ENCODE measurements at regions not wholly inside any gene's neighbourhood (a gene's known extent, or its start where the extent isn't known, plus 50 kb on each side); places are given as distances from the start of the nearest gene placed in this dataset.

DNA sequence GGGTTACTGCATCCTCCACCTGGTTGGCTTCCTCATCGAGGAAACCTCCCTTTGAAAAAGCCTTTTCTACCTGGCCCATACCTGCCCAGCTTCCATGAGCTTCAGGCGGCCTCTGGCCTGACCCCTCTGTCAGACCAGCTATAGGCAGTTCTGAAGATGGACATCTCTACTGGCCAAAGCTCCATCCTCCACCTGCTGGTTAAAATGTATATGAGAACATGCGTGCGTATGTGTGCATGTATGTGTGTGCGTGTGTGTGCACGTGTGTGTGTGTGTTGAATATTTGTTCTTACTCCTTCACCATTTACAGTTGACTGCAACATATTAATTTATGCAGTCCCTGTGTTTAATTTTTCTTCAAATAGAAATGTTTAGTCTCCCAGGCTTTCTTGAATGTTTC lies 642.4 kb upstream of the RAB6C start:
- Histone ChIP-seq H3K4me3 (ENCODE audit: low read depth, low read length, poor library complexity, severe bottlenecking) (no peak overlapping the region), H3K36me3 (ENCODE audit: insufficient read depth, low read length, poor library complexity, severe bottlenecking) (no peaks in the 10 kb centered on the region), H3K27ac (ENCODE audit: low read depth, low read length, poor library complexity, severe bottlenecking) (no peak overlapping the region), H3K27me3 (replicated peaks; ENCODE audit: insufficient read depth, low read depth, low read length, poor library complexity) (no peaks in the 10 kb centered on the region), H3K9me3 (ENCODE audit: low read depth, low read length, poor library complexity, severe bottlenecking) (no peaks in the 10 kb centered on the region), H3K4me1 (ENCODE audit: insufficient read depth, low read length, poor library complexity, severe bottlenecking) (no peaks in the 10 kb centered on the region)
- CTCF ChIA-PET, result no interaction called here
- POLR2A ChIA-PET (ENCODE audit: low non-redundant PET), result interaction anchor here (0.6 to 0.7 kb wide), 2 partner anchors 32 to 47 kb away, joined by 4 read pairs; no protein-coding TSS in a partner anchor
- no peak for DNase-seq (ENCODE audit: low spot score)
- intact Hi-C loops (cut with micrococcal nuclease; ENCODE audit: unreplicated experiment), result no loop called here
- TF ChIP-seq, protein P1, sequence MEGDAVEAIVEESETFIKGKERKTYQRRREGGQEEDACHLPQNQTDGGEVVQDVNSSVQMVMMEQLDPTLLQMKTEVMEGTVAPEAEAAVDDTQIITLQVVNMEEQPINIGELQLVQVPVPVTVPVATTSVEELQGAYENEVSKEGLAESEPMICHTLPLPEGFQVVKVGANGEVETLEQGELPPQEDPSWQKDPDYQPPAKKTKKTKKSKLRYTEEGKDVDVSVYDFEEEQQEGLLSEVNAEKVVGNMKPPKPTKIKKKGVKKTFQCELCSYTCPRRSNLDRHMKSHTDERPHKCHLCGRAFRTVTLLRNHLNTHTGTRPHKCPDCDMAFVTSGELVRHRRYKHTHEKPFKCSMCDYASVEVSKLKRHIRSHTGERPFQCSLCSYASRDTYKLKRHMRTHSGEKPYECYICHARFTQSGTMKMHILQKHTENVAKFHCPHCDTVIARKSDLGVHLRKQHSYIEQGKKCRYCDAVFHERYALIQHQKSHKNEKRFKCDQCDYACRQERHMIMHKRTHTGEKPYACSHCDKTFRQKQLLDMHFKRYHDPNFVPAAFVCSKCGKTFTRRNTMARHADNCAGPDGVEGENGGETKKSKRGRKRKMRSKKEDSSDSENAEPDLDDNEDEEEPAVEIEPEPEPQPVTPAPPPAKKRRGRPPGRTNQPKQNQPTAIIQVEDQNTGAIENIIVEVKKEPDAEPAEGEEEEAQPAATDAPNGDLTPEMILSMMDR (conservative IDR thresholded peaks at IDR 0.05; ENCODE audit: low read depth, low read length), result no peak
- no peak for TF ChIP-seq EZH2 (IDR thresholded peaks at IDR 0.05; ENCODE audit: borderline replicate concordance, low read depth, low read length, poor library complexity, severe bottlenecking)
- no TSS peak for BruUV-seq (replicated peaks)

- DNase-seq (ENCODE audit: low spot score), result no peak
- no peak overlapping the region for H3K4me3 ChIP-seq (ENCODE audit: low read depth, low read length, poor library complexity, severe bottlenecking)
- no peaks in the 10 kb centered on the region for H3K36me3 ChIP-seq (ENCODE audit: insufficient read depth, low read length, poor library complexity, severe bottlenecking)
- no peak overlapping the region for H3K27ac ChIP-seq (ENCODE audit: low read depth, low read length, poor library complexity, severe bottlenecking)
- intact Hi-C loops (cut with micrococcal nuclease; ENCODE audit: unreplicated experiment), result no loop called here
- POLR2A ChIA-PET (ENCODE audit: low non-redundant PET), result no interaction called here
- H3K27me3 ChIP-seq (replicated peaks; ENCODE audit: insufficient read depth, low read depth, low read length, poor library complexity), result peaks cover 35% of the 10 kb centered on the region
- no peak for TF ChIP-seq EZH2 (IDR thresholded peaks at IDR 0.05; ENCODE audit: borderline replicate concordance, low read depth, low read length, poor library complexity, severe bottlenecking)
- TF ChIP-seq, protein P1 (conservative IDR thresholded peaks at IDR 0.05; ENCODE audit: low read depth, low read length), result no peak
- CTCF ChIA-PET, result no interaction called here
- no TSS peak for BruUV-seq (replicated peaks)
- H3K4me1 ChIP-seq (ENCODE audit: insufficient read depth, low read length, poor library complexity, severe bottlenecking), result no peaks in the 10 kb centered on the region
- H3K9me3 ChIP-seq (ENCODE audit: low read depth, low read length, poor library complexity, severe bottlenecking), result no peaks in the 10 kb centered on the region
These were observed 633.9 kb upstream of the RAB6C start for GRCh38 chr2:129345540-129345939.

DNA sequence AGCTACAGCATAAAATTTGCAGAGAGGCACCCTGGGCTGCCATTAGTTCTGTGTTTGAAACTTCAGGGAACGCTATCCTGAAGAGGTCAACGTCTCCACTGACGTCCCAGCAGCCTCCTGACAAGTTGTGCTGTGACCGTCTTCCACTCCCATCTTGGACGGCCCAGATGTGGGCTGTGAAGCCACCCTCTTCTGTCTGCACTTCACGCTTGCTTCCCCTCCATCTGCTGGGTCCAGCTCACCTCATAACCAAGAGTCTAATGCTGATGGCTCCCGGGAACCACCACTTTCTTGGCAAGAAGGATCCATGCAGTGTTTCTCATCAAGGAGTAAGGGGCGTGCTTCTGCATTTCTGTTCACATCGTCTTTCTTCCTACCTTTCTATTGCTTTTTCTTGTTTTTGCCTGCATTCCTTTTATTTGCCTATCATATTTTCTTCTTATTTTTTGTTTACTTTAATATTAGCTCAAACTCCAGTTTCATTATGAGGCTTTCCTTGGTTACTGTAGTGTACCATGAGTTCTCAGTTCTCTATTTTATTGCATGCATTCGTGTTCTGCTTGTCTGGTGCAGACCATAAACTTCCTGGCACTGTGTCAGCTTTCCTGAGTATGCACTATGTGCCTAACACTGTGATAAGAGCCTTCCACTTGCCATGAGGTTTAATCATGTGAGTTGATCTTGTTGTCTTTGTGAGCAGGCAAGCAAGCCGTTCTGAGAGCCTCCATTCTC lies 631.8 kb upstream of the RAB6C start:
- no TSS peak for BruUV-seq (replicated peaks)
- TF ChIP-seq, protein P1 (conservative IDR thresholded peaks at IDR 0.05; ENCODE audit: low read depth, low read length), result no peak
- no peak for TF ChIP-seq EZH2 (IDR thresholded peaks at IDR 0.05; ENCODE audit: borderline replicate concordance, low read depth, low read length, poor library complexity, severe bottlenecking)
- no peak overlapping the region for H3K4me3 ChIP-seq (ENCODE audit: low read depth, low read length, poor library complexity, severe bottlenecking)
- ChIA-PET POLR2A (ENCODE audit: low non-redundant PET) (no interaction called here), CTCF (no interaction called here)
- DNase-seq (ENCODE audit: low spot score), result no peak
- H3K4me1 ChIP-seq (ENCODE audit: insufficient read depth, low read length, poor library complexity, severe bottlenecking), result no peaks in the 10 kb centered on the region
- intact Hi-C loops (cut with micrococcal nuclease; ENCODE audit: unreplicated experiment), result no loop called here
- H3K27me3 ChIP-seq (replicated peaks; ENCODE audit: insufficient read depth, low read depth, low read length, poor library complexity), result peaks cover 51% of the 10 kb centered on the region
- no peaks in the 10 kb centered on the region for H3K36me3 ChIP-seq (ENCODE audit: insufficient read depth, low read length, poor library complexity, severe bottlenecking)
- no peaks in the 10 kb centered on the region for H3K9me3 ChIP-seq (ENCODE audit: low read depth, low read length, poor library complexity, severe bottlenecking)
- H3K27ac ChIP-seq (ENCODE audit: low read depth, low read length, poor library complexity, severe bottlenecking), result no peak overlapping the region

All from A673 (cell line).